NCI-H774 (cell line): ENCODE measurements at regions not wholly inside any gene's neighbourhood (a gene's known extent, or its start where the extent isn't known, plus 50 kb on each side); places are given as distances from the start of the nearest gene placed in this dataset.

Experiments used
- DNase-seq: peaks from one replicate; lab custom pipeline; 2025; lab: John Stamatoyannopoulos, UW

GRCh38 chr6:94535798-94536197 lies 1041.5 kb upstream of the MANEA start:
- no peak for DNase-seq

GRCh38 chr6:94511502-94512088 lies 1065.7 kb upstream of the MANEA start:
- no peak for DNase-seq

- no peak for DNase-seq
These were observed 1066.5 kb upstream of the MANEA start for GRCh38 chr6:94510877-94511276.

- no peak for DNase-seq
These were observed 1075.8 kb upstream of the MANEA start for GRCh38 chr6:94501516-94501915.

GRCh38 chr6:94498099-94498498 lies 1078.7 kb upstream of the EPHA7 start:
- no peak for DNase-seq

- no peak for DNase-seq
These were observed 1075.1 kb upstream of the EPHA7 start for GRCh38 chr6:94494500-94494899.

- no peak for DNase-seq
These were observed 1068.0 kb upstream of the EPHA7 start for GRCh38 chr6:94487371-94487770.

GRCh38 chr6:94478133-94479005 lies 1059.0 kb upstream of the EPHA7 start:
- DNase-seq = peak; percentile 41

- no peak for DNase-seq
These were observed 1049.5 kb upstream of the EPHA7 start for GRCh38 chr6:94468830-94469229.

- no peak for DNase-seq
These were observed 1044.7 kb upstream of the EPHA7 start for GRCh38 chr6:94464018-94464510.

- DNase-seq = no peak
These were observed 1043.9 kb upstream of the EPHA7 start for GRCh38 chr6:94463306-94463705.

- no peak for DNase-seq
These were observed 1042.9 kb upstream of the EPHA7 start for GRCh38 chr6:94462231-94462630.

- no peak for DNase-seq
These were observed 1036.9 kb upstream of the EPHA7 start for GRCh38 chr6:94456266-94456665.

- DNase-seq = no peak
These were observed 1034.9 kb upstream of the EPHA7 start for GRCh38 chr6:94454231-94454630.

- DNase-seq = no peak
These were observed 1026.8 kb upstream of the EPHA7 start for GRCh38 chr6:94446120-94446519.

GRCh38 chr6:94443701-94444100 lies 1024.3 kb upstream of the EPHA7 start:
- no peak for DNase-seq

GRCh38 chr6:94424692-94425091 lies 1005.3 kb upstream of the EPHA7 start:
- no peak for DNase-seq

GRCh38 chr6:94417363-94417762 lies 998.0 kb upstream of the EPHA7 start:
- DNase-seq = no peak

- DNase-seq = no peak
These were observed 994.7 kb upstream of the EPHA7 start for GRCh38 chr6:94414041-94414440.

GRCh38 chr6:94401311-94401710 lies 982.0 kb upstream of the EPHA7 start:
- DNase-seq = peak; percentile 30

- no peak for DNase-seq
These were observed 975.5 kb upstream of the EPHA7 start for GRCh38 chr6:94394822-94395221.

GRCh38 chr6:94389218-94389617 lies 969.9 kb upstream of the EPHA7 start:
- DNase-seq = no peak

- no peak for DNase-seq
These were observed 958.5 kb upstream of the EPHA7 start for GRCh38 chr6:94377835-94378234.
